BLaER1 (cell line): ENCODE measurements at regions not wholly inside any gene's neighbourhood (a gene's known extent, or its start where the extent isn't known, plus 50 kb on each side); places are given as distances from the start of the nearest gene placed in this dataset.

Experiments used
- H3K27ac ChIP-seq: shearing (Covaris generic); formaldehyde crosslinking; 2 replicates; pipeline ENCODE4 v1.8.1; 2022
- H3K27me3 ChIP-seq: shearing (Covaris generic); formaldehyde crosslinking; 2 replicates; pipeline ENCODE4 v1.8.1; 2022
- H3K36me3 ChIP-seq: shearing (Covaris generic); formaldehyde crosslinking; 2 replicates; pipeline ENCODE4 v1.8.1; 2022
- H3K4me1 ChIP-seq: shearing (Covaris generic); formaldehyde crosslinking; 2 replicates; pipeline ENCODE4 v1.8.1; 2022
- H3K4me2 ChIP-seq: shearing (Covaris generic); formaldehyde crosslinking; 2 replicates; pipeline ENCODE4 v1.8.1; 2022
- H3K4me3 ChIP-seq: shearing (Covaris generic); formaldehyde crosslinking; 2 replicates; pipeline ENCODE4 v1.8.1; 2022
- H3K9ac ChIP-seq: shearing (Covaris generic); formaldehyde crosslinking; 2 replicates; pipeline ENCODE4 v1.8.1; 2022
- H3K9me3 ChIP-seq: shearing (Covaris generic); formaldehyde crosslinking; 2 replicates; pipeline ENCODE4 v1.8.1; 2022
- H4K20me1 ChIP-seq: shearing (Covaris generic); formaldehyde crosslinking; 2 replicates; pipeline ENCODE4 v1.8.1; 2022
- Cebpa-rat ChIP-seq: shearing (Covaris generic); IDR thresholded peaks from 2 replicates; pipeline ENCODE4 v1.8.1; 2022

- Histone ChIP-seq H3K4me1 (no peaks in the 10 kb centered on the region), H3K36me3 (no peaks in the 10 kb centered on the region), H3K4me3 (no peak overlapping the region), H3K9ac (no peak overlapping the region), H3K27me3 (no peaks in the 10 kb centered on the region), H3K9me3 (peaks cover 6% of the 10 kb centered on the region; the same call in 1 of the 2 replicates), H4K20me1 (no peaks in the 10 kb centered on the region), H3K27ac (no peak overlapping the region), H3K4me2 (no peak overlapping the region)
- TF ChIP-seq Cebpa-rat, result no peak
Observed at GRCh38 chr3:159513444-159513843, 475.2 kb upstream of the IL12A start.

- no peak overlapping the region for H3K4me3 ChIP-seq
- H3K27ac ChIP-seq, result no peak overlapping the region
- TF ChIP-seq Cebpa-rat, result no peak
Observed at GRCh38 chr3:159513867-159514380, 474.7 kb upstream of the IL12A start.

DNA sequence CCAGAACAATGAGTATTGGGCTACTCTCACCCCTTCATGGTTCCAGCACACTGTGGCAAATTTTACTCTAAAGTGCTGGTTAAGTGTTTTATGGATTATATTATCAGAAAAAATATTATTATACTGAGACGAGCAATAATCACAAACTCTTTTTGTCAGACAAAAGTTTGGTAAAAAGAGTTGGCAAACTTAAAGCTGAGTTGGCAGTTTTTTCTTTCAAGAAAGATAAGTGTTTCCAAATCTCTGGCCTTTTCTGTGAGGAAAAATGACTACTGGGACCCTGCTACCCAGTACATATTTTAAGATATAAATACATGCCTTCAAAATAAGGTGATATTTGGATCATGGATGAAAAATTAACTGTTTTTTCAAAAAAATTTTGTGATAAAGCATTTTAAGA lies 471.5 kb upstream of the IL12A start:
- Histone ChIP-seq H3K4me3 (no peak overlapping the region), H3K4me2 (no peak overlapping the region), H4K20me1 (no peaks in the 10 kb centered on the region), H3K9me3 (no peaks in the 10 kb centered on the region), H3K4me1 (no peaks in the 10 kb centered on the region), H3K27ac (no peak overlapping the region), H3K9ac (no peak overlapping the region), H3K36me3 (no peaks in the 10 kb centered on the region), H3K27me3 (no peaks in the 10 kb centered on the region)
- TF ChIP-seq Cebpa-rat, result no peak

More at GRCh38 chr3:159513867-159514380, 474.7 kb upstream of the IL12A start:
- Histone ChIP-seq H3K36me3 (no peaks in the 10 kb centered on the region), H3K27me3 (no peaks in the 10 kb centered on the region), H3K4me1 (no peaks in the 10 kb centered on the region), H4K20me1 (no peaks in the 10 kb centered on the region), H3K4me2 (no peak overlapping the region), H3K9ac (no peak overlapping the region), H3K9me3 (peaks cover 6% of the 10 kb centered on the region; the same call in 1 of the 2 replicates)

DNA sequence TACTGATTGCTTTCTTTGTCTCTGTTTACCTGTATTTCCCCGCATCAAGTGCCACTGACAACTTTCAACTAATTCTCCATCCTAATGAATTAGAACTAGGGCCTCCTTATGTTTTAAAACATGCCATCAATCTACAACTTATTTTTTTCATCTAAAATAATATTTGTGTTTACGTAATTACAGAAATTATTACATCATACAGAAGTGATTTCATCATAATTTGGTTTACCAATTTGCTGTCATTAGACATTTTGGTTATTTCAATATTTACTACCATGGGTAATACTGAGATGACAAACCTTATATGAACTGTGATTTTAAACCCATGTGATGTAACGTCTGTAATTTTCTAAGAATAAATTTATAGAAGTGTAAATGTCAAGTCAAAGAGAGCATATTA lies 468.0 kb upstream of the IL12A start:
- no peaks in the 10 kb centered on the region for H4K20me1 ChIP-seq
- no peak overlapping the region for H3K9ac ChIP-seq
- no peak overlapping the region for H3K4me3 ChIP-seq
- H3K27ac ChIP-seq, result no peak overlapping the region
- no peak overlapping the region for H3K4me2 ChIP-seq
- H3K27me3 ChIP-seq, result no peaks in the 10 kb centered on the region
- H3K9me3 ChIP-seq, result no peaks in the 10 kb centered on the region
- no peaks in the 10 kb centered on the region for H3K36me3 ChIP-seq
- no peak for TF ChIP-seq Cebpa-rat
- H3K4me1 ChIP-seq, result no peaks in the 10 kb centered on the region

DNA sequence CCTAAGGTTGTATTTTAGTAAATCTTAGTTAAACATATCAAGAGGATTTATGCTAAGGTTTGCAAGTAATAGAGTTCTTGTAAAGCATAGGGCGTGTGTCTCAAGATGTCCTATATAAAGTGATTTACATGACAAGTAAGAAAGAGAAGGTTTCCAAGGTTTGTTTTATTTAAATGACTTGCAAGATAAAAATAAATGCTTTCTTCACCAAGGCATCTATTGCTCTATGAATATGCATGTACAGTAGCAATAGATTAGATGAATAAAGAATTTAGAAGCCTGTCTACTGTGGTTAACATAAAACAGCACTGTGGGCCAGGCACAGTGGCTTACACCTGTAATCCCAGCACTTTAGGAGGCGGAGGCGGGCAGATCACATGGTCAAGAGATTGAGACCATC lies 466.4 kb upstream of the IL12A start:
- H3K27me3 ChIP-seq, result no peaks in the 10 kb centered on the region
- no peak overlapping the region for H3K4me3 ChIP-seq
- no peak overlapping the region for H3K9ac ChIP-seq
- no peaks in the 10 kb centered on the region for H3K4me1 ChIP-seq
- H3K27ac ChIP-seq, result no peak overlapping the region
- H4K20me1 ChIP-seq, result no peaks in the 10 kb centered on the region
- TF ChIP-seq Cebpa-rat, result no peak
- H3K36me3 ChIP-seq, result no peaks in the 10 kb centered on the region
- no peak overlapping the region for H3K4me2 ChIP-seq
- H3K9me3 ChIP-seq, result no peaks in the 10 kb centered on the region

- Histone ChIP-seq H3K4me3 (no peak overlapping the region), H3K4me1 (no peaks in the 10 kb centered on the region)
- no peak for TF ChIP-seq Cebpa-rat
Observed at GRCh38 chr3:159528251-159528895, 460.3 kb upstream of the IL12A start.

DNA sequence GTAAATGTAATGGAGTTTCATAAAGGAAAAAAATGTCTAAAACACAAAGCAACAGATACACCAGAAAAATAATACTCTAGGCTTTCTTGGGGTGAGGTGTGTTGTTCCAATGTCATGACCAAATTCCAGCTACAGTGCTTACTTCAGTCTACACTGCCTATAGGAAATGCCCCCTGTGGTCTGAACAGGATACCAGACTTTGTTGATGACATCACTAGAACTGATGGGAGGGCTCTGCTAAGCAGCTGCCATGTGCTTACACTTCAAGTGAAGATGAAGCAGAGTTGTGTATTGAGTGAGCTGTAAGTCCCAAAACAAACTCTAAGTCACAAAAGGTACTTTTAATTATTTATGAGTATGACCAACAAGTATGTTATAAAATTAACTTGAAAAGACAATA lies 456.1 kb upstream of the IL12A start:
- Histone ChIP-seq H3K4me2 (no peak overlapping the region), H3K4me3 (no peak overlapping the region), H3K4me1 (no peaks in the 10 kb centered on the region), H3K9ac (no peak overlapping the region), H3K27me3 (no peaks in the 10 kb centered on the region), H3K27ac (no peak overlapping the region), H4K20me1 (no peaks in the 10 kb centered on the region), H3K36me3 (no peaks in the 10 kb centered on the region), H3K9me3 (no peaks in the 10 kb centered on the region)
- TF ChIP-seq Cebpa-rat, result no peak

More at GRCh38 chr3:159528251-159528895, 460.3 kb upstream of the IL12A start:
- H3K9ac ChIP-seq, result no peak overlapping the region
- H3K36me3 ChIP-seq, result no peaks in the 10 kb centered on the region
- no peaks in the 10 kb centered on the region for H3K27me3 ChIP-seq
- no peaks in the 10 kb centered on the region for H3K9me3 ChIP-seq
- no peak overlapping the region for H3K27ac ChIP-seq
- H4K20me1 ChIP-seq, result no peaks in the 10 kb centered on the region
- no peak overlapping the region for H3K4me2 ChIP-seq

GRCh38 chr3:159534496-159534895 lies 454.1 kb upstream of the IL12A start:
- Histone ChIP-seq H3K9ac (no peak overlapping the region), H3K36me3 (no peaks in the 10 kb centered on the region), H3K4me1 (no peaks in the 10 kb centered on the region), H3K4me2 (no peak overlapping the region), H3K27me3 (no peaks in the 10 kb centered on the region), H4K20me1 (no peaks in the 10 kb centered on the region), H3K4me3 (no peak overlapping the region), H3K9me3 (no peaks in the 10 kb centered on the region), H3K27ac (no peak overlapping the region)
- TF ChIP-seq Cebpa-rat, result no peak

GRCh38 chr3:159536876-159537275 lies 451.8 kb upstream of the IL12A start:
- no peak for TF ChIP-seq Cebpa-rat
- no peak overlapping the region for H3K4me2 ChIP-seq
- H4K20me1 ChIP-seq, result no peaks in the 10 kb centered on the region
- H3K9me3 ChIP-seq, result no peaks in the 10 kb centered on the region
- H3K9ac ChIP-seq, result no peak overlapping the region
- H3K36me3 ChIP-seq, result no peaks in the 10 kb centered on the region
- no peak overlapping the region for H3K27ac ChIP-seq
- H3K27me3 ChIP-seq, result no peaks in the 10 kb centered on the region
- no peaks in the 10 kb centered on the region for H3K4me1 ChIP-seq
- no peak overlapping the region for H3K4me3 ChIP-seq

GRCh38 chr3:159538507-159538906 lies 450.1 kb upstream of the IL12A start:
- Histone ChIP-seq H3K9me3 (no peaks in the 10 kb centered on the region), H3K4me2 (no peak overlapping the region), H3K36me3 (no peaks in the 10 kb centered on the region), H3K27me3 (no peaks in the 10 kb centered on the region), H3K27ac (no peak overlapping the region), H3K4me3 (no peak overlapping the region), H4K20me1 (no peaks in the 10 kb centered on the region), H3K9ac (no peak overlapping the region), H3K4me1 (no peaks in the 10 kb centered on the region)
- no peak for TF ChIP-seq Cebpa-rat
